Panc1 (cell line): ENCODE measurements at regions not wholly inside any gene's neighbourhood (a gene's known extent, or its start where the extent isn't known, plus 50 kb on each side); places are given as distances from the start of the nearest gene placed in this dataset.

ENCODE experiments used
- CTCF ChIP-seq: fragments of 450-650 bp; IDR thresholded peaks from 2 replicates; pipeline ENCODE4 v1.5.1; 2017; ENCODE audit warnings: mild to moderate bottlenecking
- POLR2AphosphoS5 ChIP-seq: IDR thresholded peaks from 2 replicates; pipeline ENCODE4 v1.6.1; 2012; ENCODE audit warnings: mild to moderate bottlenecking, low read depth, low read length, moderate library complexity

GRCh38 chr1:194296201-194296600, 1109.8 kb upstream of the B3GALT2 start:
- no peak for TF ChIP-seq CTCF
- no peak for TF ChIP-seq POLR2AphosphoS5
